Naive thymus-derived CD4-positive, alpha-beta T cell (primary cell): ENCODE measurements at regions not wholly inside any gene's neighbourhood (a gene's known extent, or its start where the extent isn't known, plus 50 kb on each side); places are given as distances from the start of the nearest gene placed in this dataset.

Experiments
- ATAC-seq: fragments of 150-1000 bp; cut with Tn5 transposase; 2 replicates; pipeline ENCODE4 v1.10.0; 2021; ENCODE audit warnings: mild to moderate bottlenecking, moderate library complexity
- CTCF ChIA-PET: fragments of 350-600 bp; sonication (Branson Sonifier 250); formaldehyde crosslinking; loops from one replicate; lab custom pipeline; 2021; ENCODE audit warnings: antibody characterized with exemption; lab: Charles Lee
- POLR2A ChIA-PET: fragments of 350-600 bp; sonication (Branson Sonifier 250); formaldehyde crosslinking; loops from one replicate; lab custom pipeline; 2021; ENCODE audit warnings: antibody characterized with exemption, inconsistent platforms; lab: Charles Lee
- DNase-seq, 9 donors: peaks; one replicate each; pipeline versions ENCODE4 v3.0.0 to v3.0.0-alpha.2; 2020 to 2022; ENCODE audit warnings: mixed read lengths in 1 of 9
- H3K27ac ChIP-seq: one replicate; pipeline ENCODE4 v1.7.0; 2013; ENCODE audit warnings: mild to moderate bottlenecking, low read depth, low read length, moderate library complexity
- H3K27me3 ChIP-seq, 2 donors: one replicate each; pipeline ENCODE4 v1.7.0; 2013; ENCODE audit warnings: low read length in 2 of 2, mild to moderate bottlenecking in 2 of 2, moderate library complexity in 2 of 2; ENCODE audit not compliant: control insufficient read depth in 2 of 2, insufficient read depth in 2 of 2
- H3K36me3 ChIP-seq, 3 experiments: 1 replicate in 2 of 3; 2 replicates in 1 of 3; pipeline ENCODE4 v1.7.0; 2013; ENCODE audit warnings: low read length in 3 of 3, mild to moderate bottlenecking in 3 of 3, moderate library complexity in 1 of 3; ENCODE audit not compliant: insufficient read depth in 3 of 3, control insufficient read depth in 2 of 3
- H3K4me1 ChIP-seq, 2 donors: one replicate each; pipeline ENCODE4 v1.7.0; 2013; ENCODE audit warnings: low read length in 2 of 2, mild to moderate bottlenecking in 2 of 2, moderate library complexity in 1 of 2; ENCODE audit not compliant: control insufficient read depth in 2 of 2, insufficient read depth in 2 of 2
- H3K4me3 ChIP-seq: 2 replicates; pipeline ENCODE4 v1.7.0; 2013; ENCODE audit warnings: mild to moderate bottlenecking, low read length
- H3K9me3 ChIP-seq, 3 experiments: 1 replicate in 2 of 3; 2 replicates in 1 of 3; pipeline ENCODE4 v1.7.0; 2013; ENCODE audit warnings: low read length in 3 of 3; ENCODE audit not compliant: control insufficient read depth in 2 of 3
- H3K27ac Mint-ChIP-seq, 9 donors: one replicate each; pipeline ENCODE4 v1.8.0; 2020 to 2022; ENCODE audit warnings: mixed read lengths in 9 of 9, mild to moderate bottlenecking in 8 of 9, moderate library complexity in 5 of 9, inconsistent platforms in 2 of 9
- H3K27me3 Mint-ChIP-seq, 5 donors: one replicate each; pipeline ENCODE4 v1.8.0; 2021 to 2022; ENCODE audit warnings: mixed read lengths in 5 of 5, mild to moderate bottlenecking in 1 of 5
- H3K36me3 Mint-ChIP-seq, 5 donors: one replicate each; pipeline ENCODE4 v1.8.0; 2020 to 2022; ENCODE audit warnings: mixed read lengths in 5 of 5, mild to moderate bottlenecking in 3 of 5, inconsistent platforms in 1 of 5
- H3K4me1 Mint-ChIP-seq, 7 donors: one replicate each; pipeline ENCODE4 v1.8.0; 2020 to 2022; ENCODE audit warnings: mixed read lengths in 7 of 7, mild to moderate bottlenecking in 3 of 7, inconsistent platforms in 1 of 7
- H3K4me3 Mint-ChIP-seq, 10 donors: one replicate each; pipeline ENCODE4 v1.8.0; 2020 to 2022; ENCODE audit warnings: mild to moderate bottlenecking in 10 of 10, mixed read lengths in 10 of 10, moderate library complexity in 6 of 10, inconsistent platforms in 2 of 10
- H3K9me3 Mint-ChIP-seq, 11 donors: one replicate each; pipeline ENCODE4 v1.8.0; 2020 to 2022; ENCODE audit warnings: mixed read lengths in 11 of 11, mild to moderate bottlenecking in 4 of 11, inconsistent platforms in 1 of 11, moderate library complexity in 1 of 11
- intact Hi-C, 2 donors: fragments of 100-400 bp; cut with micrococcal nuclease; formaldehyde crosslinking; loops; one replicate each; pipeline ENCODE4 v1.15.1; 2023

DNA sequence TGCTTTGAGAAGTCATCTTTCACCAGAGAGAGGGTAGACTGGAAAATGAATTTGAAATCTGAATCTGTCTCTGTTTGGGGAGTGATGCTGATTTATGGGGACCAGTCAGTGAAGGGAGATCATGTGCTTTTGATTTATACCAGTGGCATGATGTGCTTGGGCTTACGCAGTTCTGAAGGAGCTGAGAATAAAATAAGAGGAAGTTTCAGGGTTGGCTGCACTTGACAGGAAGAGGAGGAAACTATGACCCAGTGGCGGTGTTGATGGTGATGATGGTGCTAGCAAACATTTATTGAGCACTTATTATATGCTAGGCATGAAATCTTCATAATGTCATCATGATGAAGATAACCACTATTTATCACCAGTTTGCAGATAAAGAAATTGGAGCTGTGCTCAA lies 136.4 kb upstream of the GLRA1 start:
- Mint-ChIP-seq H3K4me1 (peaks cover 0 to 5% (median 4%) of the 10 kb centered on the region in 7 donors), H3K4me3 (no peak overlapping the region), H3K27me3 (peaks cover 0 to under 1% (median 0%) of the 10 kb centered on the region in 5 donors), H3K27ac (peak overlapping the region in 1 of 9 donors; percentile 0), H3K36me3 (peaks cover 0 to 7% (median 0%) of the 10 kb centered on the region in 5 donors), H3K9me3 (peaks cover 0 to 4% (median 0%) of the 10 kb centered on the region in 11 donors)
- intact Hi-C loops, result no loop called here
- Histone ChIP-seq H3K4me3 (no peak overlapping the region), H3K27me3 (no peaks in the 10 kb centered on the region), H3K4me1 (no peaks in the 10 kb centered on the region), H3K9me3 (no peaks in the 10 kb centered on the region), H3K36me3 (no peaks in the 10 kb centered on the region), H3K27ac (no peak overlapping the region)
- CTCF ChIA-PET, result no interaction called here
- ATAC-seq (peak; percentile 32), DNase-seq (no peak)
- POLR2A ChIA-PET, result no interaction called here

DNA sequence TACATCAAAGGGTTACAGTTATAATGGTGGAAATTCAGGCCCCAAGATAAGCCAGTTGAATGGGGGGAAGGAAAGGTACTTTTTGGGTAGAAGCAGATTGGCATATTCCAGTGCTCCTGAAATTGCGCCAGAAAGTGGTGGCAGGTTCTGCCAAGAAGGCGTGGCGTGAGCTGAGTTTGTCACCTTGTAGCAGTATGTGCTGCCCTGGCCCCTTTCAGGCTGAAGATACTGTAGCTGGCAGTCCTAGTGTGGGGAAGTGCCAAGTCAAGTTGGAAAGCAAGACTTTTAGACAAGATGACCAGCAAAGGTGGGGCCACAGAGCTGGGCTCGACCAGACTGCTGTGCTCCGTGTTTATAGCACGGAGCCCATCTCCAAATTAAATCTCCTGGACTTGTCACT lies 133.6 kb upstream of the GLRA1 start:
- H3K4me1 Mint-ChIP-seq, result peaks cover 0 to 5% (median 4%) of the 10 kb centered on the region in 7 donors
- H3K27me3 Mint-ChIP-seq, result peaks cover 0 to 5% (median 0%) of the 10 kb centered on the region in 5 donors
- intact Hi-C loops, result no loop called here
- POLR2A ChIA-PET, result no interaction called here
- no peaks in the 10 kb centered on the region for H3K9me3 ChIP-seq
- ATAC-seq, result no peak
- H3K9me3 Mint-ChIP-seq, result peaks cover 0 to 10% (median under 1%) of the 10 kb centered on the region in 11 donors
- CTCF ChIA-PET, result interaction anchor here (0.6 kb wide), 1 partner anchor 235 kb away, joined by 3 read pairs; no protein-coding TSS in a partner anchor
- H3K4me1 ChIP-seq, result no peaks in the 10 kb centered on the region
- no peak for DNase-seq
- H3K4me3 ChIP-seq, result no peak overlapping the region
- H3K27ac Mint-ChIP-seq, result no peak overlapping the region
- no peak overlapping the region for H3K4me3 Mint-ChIP-seq
- no peaks in the 10 kb centered on the region for H3K27me3 ChIP-seq
- H3K36me3 Mint-ChIP-seq, result peaks cover 0 to 7% (median 0%) of the 10 kb centered on the region in 5 donors
- no peaks in the 10 kb centered on the region for H3K36me3 ChIP-seq
- no peak overlapping the region for H3K27ac ChIP-seq

DNA sequence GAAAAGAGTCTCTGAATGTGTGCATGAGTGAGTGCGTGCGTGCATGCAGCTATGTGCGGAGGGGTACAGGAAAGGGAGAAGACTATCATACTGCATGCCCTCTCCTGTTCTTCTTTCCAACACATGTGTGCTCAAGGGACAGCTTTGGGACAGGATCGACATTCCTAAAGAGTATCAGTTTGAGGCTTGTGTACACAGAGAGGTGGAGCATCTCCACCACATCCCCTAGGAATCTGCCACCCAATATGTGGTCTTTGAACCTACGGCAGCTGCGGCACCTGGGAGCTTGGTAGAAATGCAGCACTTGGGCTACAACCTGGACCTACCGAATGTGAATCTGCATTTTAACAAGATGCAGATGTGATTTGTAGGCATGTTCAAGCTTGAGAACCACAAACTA lies 132.3 kb upstream of the GLRA1 start:
- Histone ChIP-seq H3K27me3 (no peaks in the 10 kb centered on the region), H3K9me3 (no peaks in the 10 kb centered on the region), H3K27ac (no peak overlapping the region), H3K4me3 (no peak overlapping the region), H3K4me1 (no peaks in the 10 kb centered on the region), H3K36me3 (no peaks in the 10 kb centered on the region)
- ATAC-seq (no peak), DNase-seq (no peak)
- Mint-ChIP-seq H3K27ac (no peak overlapping the region), H3K4me3 (no peak overlapping the region), H3K27me3 (peaks cover 0 to 5% (median 4%) of the 10 kb centered on the region in 5 donors), H3K9me3 (peaks cover 0 to 22% (median 5%) of the 10 kb centered on the region in 11 donors), H3K4me1 (peaks cover 0 to 5% (median 4%) of the 10 kb centered on the region in 7 donors), H3K36me3 (peaks cover 0 to 7% (median 3%) of the 10 kb centered on the region in 5 donors)
- intact Hi-C loops, result no loop called here
- ChIA-PET CTCF (no interaction called here), POLR2A (no interaction called here)

DNA sequence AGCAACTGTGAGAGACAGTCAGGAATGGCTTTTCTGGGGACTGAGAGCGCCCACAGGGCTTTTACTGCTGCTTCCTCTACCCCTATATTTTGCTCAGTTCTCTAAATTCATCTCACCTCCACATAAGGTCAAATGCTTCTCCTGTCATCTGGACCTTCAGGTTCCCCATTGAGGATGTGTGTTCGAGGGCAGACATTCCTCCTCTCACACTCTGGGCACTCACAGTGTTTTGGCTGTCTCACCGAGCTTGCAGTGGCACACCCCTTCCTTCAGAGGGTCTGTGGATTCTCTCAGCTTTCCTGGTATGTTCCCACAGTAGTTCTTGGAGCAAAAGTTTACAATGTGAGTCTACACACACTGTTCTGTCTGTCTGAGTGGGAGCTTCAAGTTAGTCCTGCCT lies 127.8 kb upstream of the GLRA1 start:
- Mint-ChIP-seq H3K36me3 (peaks cover 0 to 16% (median 6%) of the 10 kb centered on the region in 5 donors), H3K9me3 (peaks cover 6 to 63% (median 28%) of the 10 kb centered on the region in 11 donors), H3K4me1 (no peaks in the 10 kb centered on the region), H3K27ac (no peak overlapping the region), H3K4me3 (no peak overlapping the region), H3K27me3 (peaks cover 0 to 5% (median 4%) of the 10 kb centered on the region in 5 donors)
- no peak for DNase-seq
- ChIA-PET POLR2A (no interaction called here), CTCF (no interaction called here)
- no peaks in the 10 kb centered on the region for H3K36me3 ChIP-seq
- intact Hi-C loops, result no loop called here
- no peaks in the 10 kb centered on the region for H3K4me1 ChIP-seq
- H3K27me3 ChIP-seq, result no peaks in the 10 kb centered on the region
- peaks cover 0 to 14% (median 3%) of the 10 kb centered on the region in 3 experiments for H3K9me3 ChIP-seq
- H3K27ac ChIP-seq, result no peak overlapping the region
- H3K4me3 ChIP-seq, result no peak overlapping the region
- ATAC-seq, result no peak

DNA sequence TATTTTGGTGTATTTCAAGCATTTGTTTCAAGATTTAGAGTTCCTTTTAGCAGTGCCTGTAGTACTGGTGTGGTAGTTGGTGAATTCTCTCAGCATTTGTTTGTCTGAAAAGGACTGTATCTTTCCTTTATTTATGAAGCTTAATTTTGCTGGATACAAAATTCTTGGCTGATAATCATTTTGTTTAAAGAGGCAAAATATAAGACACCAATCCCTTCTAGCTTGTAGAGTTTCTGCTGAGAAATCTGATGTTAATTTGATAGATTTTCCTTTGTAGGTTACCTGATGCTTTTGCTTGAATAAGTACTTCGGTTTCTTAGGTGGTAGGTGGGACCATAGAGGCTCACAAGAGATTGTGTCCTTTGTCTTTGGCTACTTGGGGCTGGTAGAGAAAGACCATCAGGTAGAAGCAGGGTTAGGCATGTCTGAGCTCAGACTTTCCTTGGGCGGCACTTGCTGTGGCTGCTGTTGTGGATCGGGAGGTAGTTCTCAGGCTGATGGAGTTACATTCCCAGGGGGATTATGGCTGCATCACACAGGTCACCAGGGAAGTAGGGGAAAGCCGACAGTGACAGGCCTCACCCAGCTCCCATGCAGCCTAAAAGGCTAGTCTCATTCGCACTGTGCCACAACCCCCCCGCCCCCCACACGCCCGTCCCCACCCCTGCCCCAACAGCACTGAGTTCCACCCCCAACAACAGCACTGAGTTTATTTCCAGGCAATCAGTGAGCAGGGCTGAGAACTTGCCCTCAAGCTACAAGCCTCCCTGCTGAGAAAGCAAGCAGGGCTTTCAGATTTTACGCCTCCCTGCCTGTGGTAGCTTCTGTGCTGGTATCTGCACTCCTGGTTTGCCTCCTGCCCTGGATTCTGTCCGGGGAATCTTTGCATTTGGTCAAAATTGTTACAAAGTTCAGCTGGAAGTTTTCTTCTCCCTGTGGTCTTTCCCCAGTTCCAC lies 127.1 kb upstream of the GLRA1 start:
- Mint-ChIP-seq H3K4me3 (no peak overlapping the region), H3K36me3 (peaks cover 0 to 17% (median 6%) of the 10 kb centered on the region in 5 donors), H3K27me3 (peaks cover 0 to 5% (median 4%) of the 10 kb centered on the region in 5 donors), H3K27ac (no peak overlapping the region), H3K4me1 (peaks cover 0 to under 1% (median 0%) of the 10 kb centered on the region in 7 donors), H3K9me3 (peaks cover 6 to 67% (median 27%) of the 10 kb centered on the region in 11 donors)
- no peaks in the 10 kb centered on the region for H3K27me3 ChIP-seq
- H3K4me1 ChIP-seq, result no peaks in the 10 kb centered on the region
- H3K4me3 ChIP-seq, result no peak overlapping the region
- H3K36me3 ChIP-seq, result no peaks in the 10 kb centered on the region
- no peak for ATAC-seq
- no peak for DNase-seq
- H3K27ac ChIP-seq, result no peak overlapping the region
- ChIA-PET CTCF (no interaction called here), POLR2A (no interaction called here)
- H3K9me3 ChIP-seq, result peaks cover 0 to 14% (median 4%) of the 10 kb centered on the region in 3 experiments
- intact Hi-C loops, result no loop called here

DNA sequence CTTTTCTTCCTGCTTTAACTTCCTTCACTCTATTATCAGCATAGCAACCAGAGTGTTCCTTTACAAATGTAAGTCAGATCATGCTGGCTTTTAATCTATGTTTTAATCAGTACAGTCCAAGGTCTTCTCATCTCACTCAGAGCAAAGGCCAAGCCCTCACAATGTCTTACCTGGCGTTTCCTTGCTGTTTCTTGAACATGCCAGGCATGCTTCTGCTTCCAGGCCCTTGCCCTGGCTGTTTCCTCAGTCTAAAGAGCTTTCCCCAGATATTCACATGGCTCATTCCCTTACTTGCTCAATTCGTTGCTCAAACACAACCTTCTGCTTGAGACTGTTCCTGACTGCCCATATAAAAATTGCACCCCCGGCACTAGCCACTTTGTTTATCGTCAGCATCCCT lies 121.7 kb upstream of the GLRA1 start:
- Mint-ChIP-seq H3K4me1 (peaks cover 0 to 7% (median 0%) of the 10 kb centered on the region in 7 donors), H3K9me3 (peaks cover 6 to 47% (median 23%) of the 10 kb centered on the region in 11 donors), H3K4me3 (no peak overlapping the region), H3K27ac (no peak overlapping the region), H3K27me3 (peaks cover 0 to 2% (median 0%) of the 10 kb centered on the region in 5 donors), H3K36me3 (peaks cover 0 to 17% (median 5%) of the 10 kb centered on the region in 5 donors)
- H3K36me3 ChIP-seq, result no peaks in the 10 kb centered on the region
- ChIA-PET CTCF (interaction anchor here (1.2 kb wide), 1 partner anchor 16 kb away, joined by 3 read pairs; no protein-coding TSS in a partner anchor), POLR2A (interaction anchor here (1.1 kb wide), 1 partner anchor 20 kb away, joined by 3 read pairs; no protein-coding TSS in a partner anchor)
- H3K27ac ChIP-seq, result no peak overlapping the region
- no peak overlapping the region for H3K4me3 ChIP-seq
- no peaks in the 10 kb centered on the region for H3K4me1 ChIP-seq
- ATAC-seq, result no peak
- no peaks in the 10 kb centered on the region for H3K27me3 ChIP-seq
- intact Hi-C loops, result no loop called here
- H3K9me3 ChIP-seq, result peaks cover 0 to 10% (median 4%) of the 10 kb centered on the region in 3 experiments
- no peak for DNase-seq
